Hepatocyte (in vitro differentiated cells): ENCODE measurements at regions not wholly inside any gene's neighbourhood (a gene's known extent, or its start where the extent isn't known, plus 50 kb on each side); places are given as distances from the start of the nearest gene placed in this dataset. TPM values are rescaled to one million over a fixed set of nuclear protein-coding genes. Genes with fewer than 3 reads are reported as not detected.

Source experiments
- DNase-seq: peaks from one replicate; pipeline ENCODE4 v3.0.0-alpha.2; 2016; ENCODE audit warnings: low spot score
- H2AFZ ChIP-seq: fragments of 200-600 bp; sonication (generic); 2 replicates; pipeline ENCODE4 v1.6.0; 2016; ENCODE audit warnings: antibody characterized with exemption, mild to moderate bottlenecking
- H3K27ac ChIP-seq: fragments of 200-600 bp; sonication (generic); 2 replicates; pipeline ENCODE4 v1.5.1; 2016; ENCODE audit warnings: mild to moderate bottlenecking
- H3K27me3 ChIP-seq: fragments of 200-600 bp; sonication (generic); 2 replicates; pipeline ENCODE4 v1.6.1; 2016
- H3K36me3 ChIP-seq: fragments of 200-600 bp; sonication (generic); replicated peaks from 2 replicates; pipeline ENCODE4 v1.5.1; 2016; ENCODE audit warnings: low read depth; ENCODE audit not compliant: insufficient read depth
- H3K4me1 ChIP-seq: fragments of 200-600 bp; sonication (generic); 2 replicates; pipeline ENCODE4 v1.5.1; 2016; ENCODE audit warnings: mild to moderate bottlenecking, moderate library complexity; ENCODE audit not compliant: insufficient read depth
- H3K4me2 ChIP-seq: fragments of 200-600 bp; sonication (generic); 2 replicates; pipeline ENCODE4 v1.6.0; 2016
- H3K4me3 ChIP-seq: fragments of 200-600 bp; sonication (generic); 2 replicates; pipeline ENCODE4 v1.5.1; 2016; ENCODE audit warnings: mild to moderate bottlenecking
- H3K79me2 ChIP-seq: fragments of 200-600 bp; sonication (generic); 2 replicates; pipeline ENCODE4 v1.6.0; 2017; ENCODE audit warnings: mild to moderate bottlenecking
- H3K9me2 ChIP-seq: fragments of 200-600 bp; sonication (generic); replicated peaks from 2 replicates; pipeline ENCODE4 v1.6.0; 2017; ENCODE audit warnings: mild to moderate bottlenecking; ENCODE audit not compliant: insufficient read depth
- H3K9me3 ChIP-seq: fragments of 200-600 bp; sonication (generic); 2 replicates; pipeline ENCODE4 v1.5.1; 2016; ENCODE audit warnings: low read depth, mild to moderate bottlenecking
- H4K20me1 ChIP-seq: fragments of 200-600 bp; sonication (generic); 2 replicates; pipeline ENCODE4 v1.6.0; 2016; ENCODE audit warnings: mild to moderate bottlenecking; ENCODE audit not compliant: insufficient read depth, poor library complexity, severe bottlenecking
- CTCF ChIP-seq: fragments of 200-600 bp; sonication (generic); IDR thresholded peaks from 2 replicates; pipeline ENCODE4 v1.5.1; 2016; ENCODE audit warnings: antibody characterized with exemption, mild to moderate bottlenecking; ENCODE audit not compliant: poor library complexity
- EZH2 ChIP-seq: fragments of 200-600 bp; sonication (generic); IDR thresholded peaks from 2 replicates; pipeline ENCODE4 v1.6.1; 2016; ENCODE audit warnings: antibody characterized with exemption, mild to moderate bottlenecking, borderline replicate concordance
- EZH2phosphoT487 ChIP-seq: fragments of 200-600 bp; sonication (generic); IDR thresholded peaks from one replicate; pipeline ENCODE4 v1.6.1; 2018; ENCODE audit warnings: antibody characterized with exemption, mild to moderate bottlenecking, low read depth, moderate library complexity; ENCODE audit not compliant: unreplicated experiment, severe bottlenecking
- WGBS: methylation state at CpG from one replicate; pipeline ENCODE4 v1.1.6; 2016; ENCODE audit warnings: low lambda C conversion rate; ENCODE audit errors: missing lambda C conversion rate; 5-methylcytosine and 5-hydroxymethylcytosine counted together
- microRNA-seq: library from miRNA; unstranded; fragments of <30 nt; microRNA quantifications from one replicate; pipeline ENCODE4, GENCODE V29; 2017
- small RNA-seq: library from RNA; depleted of rRNA; stranded (forward); fragments of <200 nt; gene quantifications from one replicate; pipeline ENCODE3, GENCODE V24; 2014

- H3K4me3 ChIP-seq = no peak overlapping the region
Measured at GRCh38 chr11:130816546-130817329, 99.5 kb downstream of the SNX19 start.

GRCh38 chr11:130817330-130817944 lies 98.8 kb downstream of the SNX19 start:
- H3K27ac ChIP-seq = peak overlapping the region; percentile 66
- H3K4me2 ChIP-seq = no peak overlapping the region
- no peaks in the 10 kb centered on the region for H3K27me3 ChIP-seq
- no peaks in the 10 kb centered on the region for H4K20me1 ChIP-seq
- TF ChIP-seq CTCF (no peak), EZH2phosphoT487 (no peak), EZH2 (no peak)
- H3K36me3 ChIP-seq = no peaks in the 10 kb centered on the region
- peak; percentile 60 for DNase-seq
- no peak overlapping the region for H2AFZ ChIP-seq
- H3K4me3 ChIP-seq = no peak overlapping the region
- H3K4me1 ChIP-seq = peaks cover 28% of the 10 kb centered on the region
- H3K9me2 ChIP-seq = no peaks in the 10 kb centered on the region
- H3K79me2 ChIP-seq = no peaks in the 10 kb centered on the region
- no peaks in the 10 kb centered on the region for H3K9me3 ChIP-seq

More at GRCh38 chr11:130816546-130817329, 99.5 kb downstream of the SNX19 start:
- 58% methylated on average over 15 of the region's 15 CpGs for WGBS
- no peaks in the 10 kb centered on the region for H3K27me3 ChIP-seq
- H3K79me2 ChIP-seq = no peaks in the 10 kb centered on the region
- DNase-seq = peak; percentile 55
- H3K4me1 ChIP-seq = peaks cover 28% of the 10 kb centered on the region
- H3K9me3 ChIP-seq = no peaks in the 10 kb centered on the region
- no peaks in the 10 kb centered on the region for H3K9me2 ChIP-seq
- H2AFZ ChIP-seq = no peak overlapping the region
- H3K36me3 ChIP-seq = no peaks in the 10 kb centered on the region
- peak overlapping the region; percentile 32 for H3K4me2 ChIP-seq
- no peak for TF ChIP-seq CTCF
- no peak for TF ChIP-seq EZH2phosphoT487
- TF ChIP-seq EZH2 = no peak
- H3K27ac ChIP-seq = peak overlapping the region; percentile 81
- H4K20me1 ChIP-seq = no peaks in the 10 kb centered on the region

GRCh38 chr11:130819625-130820024 lies 96.7 kb downstream of the SNX19 start:
- Histone ChIP-seq H3K27me3 (no peaks in the 10 kb centered on the region), H3K79me2 (no peaks in the 10 kb centered on the region), H3K36me3 (no peaks in the 10 kb centered on the region), H3K9me2 (no peaks in the 10 kb centered on the region), H4K20me1 (no peaks in the 10 kb centered on the region), H3K9me3 (no peaks in the 10 kb centered on the region), H3K4me1 (peaks cover 24% of the 10 kb centered on the region), H3K27ac (no peak overlapping the region), H3K4me3 (no peak overlapping the region), H2AFZ (no peak overlapping the region), H3K4me2 (no peak overlapping the region)
- no peak for DNase-seq
- 52% methylated on average over 6 of the region's 6 CpGs for WGBS
- TF ChIP-seq EZH2phosphoT487 (no peak), EZH2 (no peak), CTCF (no peak)

Small RNAs in the stretch of these regions (microRNA-seq; reads per million reads assigned to microRNA genes)
- gene MIR8052 = not detected

Small RNAs in the stretch of these regions (small RNA-seq; reads per million reads assigned to genes)
- gene AP004371.1 = not detected
- not detected for gene MIR8052
